ENCODE measurements at regions not wholly inside any gene's neighbourhood (a gene's known extent, or its start where the extent isn't known, plus 50 kb on each side); places are given as distances from the start of the nearest gene placed in this dataset.

GRCh38 chr2:203789618-203790017 lies 78.0 kb upstream of the CTLA4 start:
- DNase-seq, result no peak

DNA sequence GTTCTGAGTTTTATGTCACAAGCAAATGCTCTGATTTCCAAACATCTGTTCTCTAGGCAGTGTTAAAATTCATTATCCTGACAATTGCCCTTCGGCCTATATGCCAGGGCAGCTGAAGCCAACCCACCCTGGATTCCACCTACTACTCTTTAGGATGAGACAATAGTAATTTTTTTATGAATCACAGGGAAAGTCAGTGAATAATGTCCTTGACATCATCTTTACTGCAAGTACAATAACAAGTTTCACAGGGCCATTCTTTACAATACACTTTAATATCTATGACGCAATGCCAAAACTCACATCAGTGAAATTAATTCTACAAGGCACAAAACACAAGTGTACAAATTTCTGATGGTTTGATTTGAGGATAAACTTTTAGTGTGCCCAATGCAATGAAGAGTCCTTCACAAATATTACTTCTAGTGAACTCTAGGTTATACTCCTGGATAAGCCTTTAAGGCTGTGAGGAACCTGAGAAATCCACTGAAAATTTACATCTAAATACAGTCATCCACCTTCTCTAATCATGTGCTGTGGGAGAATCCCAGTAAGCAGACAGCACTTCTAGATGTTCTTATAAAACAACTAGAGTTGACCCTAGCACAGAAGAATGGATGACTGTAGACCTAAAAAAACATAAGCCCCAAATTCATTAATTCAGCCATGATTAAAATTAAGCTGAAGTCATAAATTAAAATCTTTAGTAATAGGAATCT lies 77.3 kb upstream of the CTLA4 start:
- DNase-seq, result no peak

GRCh38 chr2:203796248-203797010 lies 71.1 kb upstream of the CTLA4 start:
- no peak for DNase-seq

- no peak for DNase-seq
Observed at GRCh38 chr2:203797276-203797675, 70.3 kb upstream of the CTLA4 start.

DNA sequence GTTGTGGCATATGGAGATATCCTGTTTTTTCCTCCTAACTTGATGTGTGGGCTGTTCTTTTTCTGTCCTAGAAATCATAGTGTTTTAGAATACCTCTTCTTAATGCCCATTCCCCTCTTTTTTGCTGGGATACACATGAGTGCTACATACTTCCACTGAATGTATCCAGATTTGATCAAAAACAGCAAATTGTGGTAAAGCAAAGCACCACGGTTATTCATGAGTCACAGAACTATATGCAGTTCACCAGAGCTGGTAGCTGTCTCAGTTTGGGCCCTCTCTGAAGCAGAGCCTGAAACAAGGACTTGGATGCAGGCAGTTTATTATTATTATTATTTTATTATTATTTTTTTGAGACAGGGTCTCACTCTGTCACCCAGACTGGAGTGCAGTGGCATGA lies 69.9 kb upstream of the CTLA4 start:
- DNase-seq, result no peak

GRCh38 chr2:203798296-203799087 lies 69.1 kb upstream of the CTLA4 start:
- DNase-seq, result no peak

GRCh38 chr2:203799908-203800307 lies 67.7 kb upstream of the CTLA4 start:
- no peak for DNase-seq

GRCh38 chr2:203800783-203801182 lies 66.8 kb upstream of the CTLA4 start:
- DNase-seq, result no peak

DNA sequence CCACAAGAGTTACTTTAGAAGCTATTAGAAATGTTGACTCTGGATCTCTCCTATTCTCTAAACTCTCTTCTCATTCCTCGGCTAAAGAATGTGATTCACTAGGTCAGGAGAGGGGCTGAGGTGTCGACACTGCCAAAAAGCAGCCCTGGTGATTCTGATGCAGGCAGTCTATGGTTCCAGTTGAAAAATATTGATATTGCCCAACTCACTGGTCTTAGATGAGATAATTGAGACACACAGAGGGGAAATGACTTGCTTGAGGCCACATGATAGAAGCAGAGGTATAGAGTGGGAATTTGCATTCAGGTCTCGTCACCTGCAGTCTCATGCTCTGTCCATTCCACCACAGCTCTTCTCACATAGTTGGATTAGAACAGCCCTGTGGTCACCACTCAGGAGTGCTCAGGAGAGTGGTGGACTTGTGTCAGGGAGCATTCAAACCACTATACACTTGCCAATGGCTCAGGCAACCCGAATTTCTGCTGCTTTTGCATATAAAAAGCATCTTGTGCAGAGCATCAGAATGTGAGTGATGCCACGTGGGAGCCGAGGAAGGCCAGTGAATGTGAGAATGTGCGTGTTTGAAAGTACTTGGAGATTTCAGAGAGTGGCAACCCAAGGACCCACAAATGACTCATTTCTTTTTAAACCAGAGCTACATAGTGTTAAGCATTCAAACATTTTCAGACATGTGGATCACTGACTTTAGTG lies 65.1 kb upstream of the CTLA4 start:
- no peak for DNase-seq

DNA sequence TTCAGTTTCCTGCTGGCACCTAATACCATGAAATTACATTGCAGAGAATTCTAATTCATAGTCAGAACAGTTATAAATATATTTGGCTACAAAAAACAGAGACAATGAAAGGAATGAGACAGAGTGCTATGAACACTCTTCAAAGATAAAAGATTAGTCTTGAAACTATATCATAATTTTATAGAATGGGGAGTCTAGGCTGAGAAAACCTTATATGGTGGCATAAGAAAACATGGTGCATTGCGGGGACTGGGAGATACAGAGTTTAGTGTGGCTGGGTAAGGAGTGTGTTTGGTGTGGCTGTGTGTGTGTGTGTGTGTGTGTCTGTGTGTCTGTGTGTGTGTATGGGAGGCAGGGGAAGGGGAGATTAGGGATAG lies 64.5 kb upstream of the CTLA4 start:
- DNase-seq, result no peak

DNA sequence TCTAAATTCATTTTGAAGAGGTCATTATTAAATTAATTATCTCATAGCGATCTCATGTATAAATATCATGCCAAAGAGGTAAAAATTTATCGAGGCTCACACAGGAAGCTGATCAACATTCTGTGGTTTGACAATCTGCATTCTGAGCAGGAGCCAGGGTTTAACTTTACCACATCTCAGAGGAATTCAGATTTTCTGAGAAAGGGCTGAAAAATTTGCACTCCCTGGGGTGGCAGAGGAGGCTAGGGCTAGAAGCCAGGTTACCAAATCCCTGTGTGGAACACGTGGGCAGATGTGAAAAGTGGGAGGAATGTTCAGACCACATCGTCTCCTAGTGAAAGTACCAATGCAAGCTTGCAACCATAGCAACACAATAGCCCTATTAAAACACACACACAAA lies 63.5 kb upstream of the CTLA4 start:
- no peak for DNase-seq

GRCh38 chr2:203804764-203805485 lies 62.6 kb upstream of the CTLA4 start:
- DNase-seq, result no peak

DNA sequence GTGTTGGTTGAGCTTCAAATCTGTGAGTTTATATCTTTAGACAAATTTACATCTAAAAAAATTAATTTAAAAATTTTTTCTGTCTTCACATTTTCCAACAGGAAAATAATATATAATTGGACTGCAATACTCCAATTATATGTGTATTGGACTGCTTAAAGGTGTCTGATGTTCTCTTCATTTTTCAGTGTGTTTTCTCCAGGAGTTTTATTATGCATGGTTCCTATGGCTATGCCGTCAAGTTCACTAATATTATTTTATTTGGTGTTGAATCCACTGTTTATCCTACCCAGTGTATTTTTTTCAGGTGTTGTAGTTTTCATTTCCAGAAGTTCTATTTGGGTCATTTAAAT lies 62.1 kb upstream of the CTLA4 start:
- no peak for DNase-seq

- DNase-seq, result no peak
Observed at GRCh38 chr2:203806761-203807160, 60.8 kb upstream of the CTLA4 start.

- no peak for DNase-seq
Observed at GRCh38 chr2:203808046-203808750, 59.4 kb upstream of the CTLA4 start.

DNA sequence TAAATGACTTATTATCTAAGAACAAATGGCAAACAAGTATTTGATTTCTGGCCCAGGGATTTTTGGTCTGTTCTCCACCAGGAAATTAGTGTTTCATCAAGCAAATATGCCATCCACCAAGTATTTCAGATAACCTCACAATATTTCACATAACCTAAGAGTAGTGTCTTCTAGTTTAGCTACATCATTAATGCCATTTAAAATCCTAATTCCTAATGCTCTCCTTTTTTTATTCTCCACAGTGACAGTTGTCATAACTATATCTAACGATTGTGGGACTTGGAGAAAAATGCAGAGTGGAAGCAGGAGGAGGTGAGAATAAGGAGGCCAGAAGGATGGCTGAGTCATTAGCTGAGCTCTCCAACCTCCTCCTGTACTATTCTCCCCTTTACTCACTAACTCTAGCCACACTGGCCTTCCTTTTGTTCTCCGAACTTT lies 58.5 kb upstream of the CTLA4 start:
- DNase-seq, result no peak

DNA sequence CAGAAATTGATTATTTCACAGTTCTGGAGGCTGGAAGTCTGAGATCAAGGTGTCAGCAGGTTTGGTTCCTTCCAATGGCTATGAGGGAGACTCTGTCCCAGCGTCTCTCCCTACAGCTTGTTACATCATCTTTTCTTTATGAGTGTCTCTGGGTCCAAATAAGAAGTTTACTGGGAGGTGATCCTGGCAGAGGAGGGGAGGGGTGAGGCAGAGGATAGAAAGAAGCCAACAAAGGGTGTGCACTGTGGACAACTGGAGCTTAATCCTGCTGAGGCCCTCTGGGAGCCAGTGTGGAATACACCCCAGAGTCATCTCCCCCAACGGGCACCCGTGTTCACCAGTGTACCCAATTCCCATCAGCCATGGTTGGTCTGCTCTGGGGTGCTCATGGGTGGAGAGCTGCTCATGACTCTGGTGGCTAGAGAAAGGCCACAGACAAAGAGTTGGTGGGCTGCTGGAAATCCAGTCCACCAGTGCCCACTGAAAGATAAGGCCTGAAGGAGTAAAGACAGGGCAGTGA lies 57.5 kb upstream of the CTLA4 start:
- no peak for DNase-seq

- no peak for DNase-seq
Observed at GRCh38 chr2:203811491-203812221, 55.9 kb upstream of the CTLA4 start.

GRCh38 chr2:203812294-203813221 lies 55.0 kb upstream of the CTLA4 start:
- no peak for DNase-seq

GRCh38 chr2:203813684-203814083 lies 53.9 kb upstream of the CTLA4 start:
- DNase-seq, result no peak
